H1 (cell line): ENCODE measurements at regions not wholly inside any gene's neighbourhood (a gene's known extent, or its start where the extent isn't known, plus 50 kb on each side); places are given as distances from the start of the nearest gene placed in this dataset.

Experiments used
- CTCF ChIA-PET: fragments of 300-600 bp; sonication (Branson Sonifier 250); formaldehyde crosslinking; loops from one replicate; lab custom pipeline; 2021; ENCODE audit not compliant: partially characterized antibody; lab: Charles Lee
- POLR2A ChIA-PET: fragments of 300-600 bp; sonication (Branson Sonifier 250); formaldehyde crosslinking; loops from one replicate; lab custom pipeline; 2021; ENCODE audit warnings: inconsistent platforms; ENCODE audit not compliant: partially characterized antibody; lab: Charles Lee
- DNase-seq, 2 experiments: peaks; one replicate each; pipeline versions ENCODE4 v3.0.0 to v3.0.0-alpha.2; 2010 to 2022; ENCODE audit warnings: low spot score in 2 of 2, low read depth in 1 of 2, mixed read lengths in 1 of 2
- FAIRE-seq: peaks from 2 replicates; lab custom pipeline; 2011; peaks lifted over from hg19 to GRCh38; lab: Jason Lieb, UNC
- H2AFZ ChIP-seq: 2 replicates; pipeline ENCODE4 v1.8.1; 2012; ENCODE audit warnings: low read length, inconsistent platforms
- H2AK5ac ChIP-seq: 2 replicates; pipeline ENCODE4 v1.6.1; 2013; ENCODE audit warnings: low read depth, low read length
- H2BK120ac ChIP-seq: replicated peaks from 2 replicates; pipeline ENCODE3; 2013; ENCODE audit warnings: low read depth, low read length, inconsistent platforms
- H2BK12ac ChIP-seq: 2 replicates; pipeline ENCODE4 v1.6.1; 2013; ENCODE audit warnings: low read depth, low read length
- H2BK15ac ChIP-seq: 2 replicates; pipeline ENCODE4 v1.6.1; 2013; ENCODE audit warnings: low read length
- H2BK20ac ChIP-seq: 2 replicates; pipeline ENCODE4 v1.6.1; 2013; ENCODE audit warnings: low read length
- H2BK5ac ChIP-seq: 2 replicates; pipeline ENCODE4 v1.6.1; 2013; ENCODE audit warnings: low read depth, low read length
- H3K14ac ChIP-seq: 2 replicates; pipeline ENCODE4 v1.6.1; 2013; ENCODE audit warnings: inconsistent platforms; ENCODE audit not compliant: insufficient read length
- H3K18ac ChIP-seq: 2 replicates; pipeline ENCODE4 v1.6.1; 2013; ENCODE audit warnings: low read length; ENCODE audit errors: extremely low read depth
- H3K23ac ChIP-seq: 2 replicates; pipeline ENCODE4 v1.6.1; 2013; ENCODE audit warnings: inconsistent platforms; ENCODE audit not compliant: insufficient read length
- H3K23me2 ChIP-seq: 2 replicates; pipeline ENCODE4 v1.6.1; 2013; ENCODE audit warnings: low read depth, low read length
- H3K27ac ChIP-seq: 2 replicates; pipeline ENCODE4 v1.6.1; 2011; ENCODE audit warnings: low read depth, low read length, inconsistent platforms
- H3K27me3 ChIP-seq, 4 experiments: replicated peaks in 1 of 4; 1 replicate in 1 of 4; 2 replicates in 3 of 4; pipeline versions ENCODE4 v1.6.1 to v1.8.1; 2011 to 2013; ENCODE audit warnings: low read length in 3 of 4, mild to moderate bottlenecking in 3 of 4, inconsistent platforms in 2 of 4, mixed read lengths in 2 of 4, moderate library complexity in 1 of 4; ENCODE audit not compliant: control insufficient read depth in 3 of 4, insufficient read depth in 3 of 4; ENCODE audit errors: extremely low read depth in 1 of 4
- H3K36me3 ChIP-seq, 4 experiments: 2 replicates each; pipeline versions ENCODE4 v1.6.1 to v1.8.1; 2011 to 2013; ENCODE audit warnings: mild to moderate bottlenecking in 4 of 4, low read length in 3 of 4, moderate library complexity in 2 of 4, control low read depth in 1 of 4, inconsistent platforms in 1 of 4; ENCODE audit not compliant: insufficient read depth in 4 of 4, control insufficient read depth in 2 of 4
- H3K4ac ChIP-seq: replicated peaks from 2 replicates; pipeline ENCODE3; 2013; ENCODE audit warnings: low read length, low read depth, mixed read lengths, inconsistent platforms; ENCODE audit not compliant: insufficient read length
- H3K4me1 ChIP-seq, 4 experiments: replicated peaks in 1 of 4; 1 replicate in 1 of 4; 2 replicates in 3 of 4; pipeline versions ENCODE4 v1.6.1 to v1.8.1; 2011 to 2013; ENCODE audit warnings: low read length in 3 of 4, inconsistent platforms in 2 of 4, mixed read lengths in 1 of 4; ENCODE audit not compliant: insufficient read depth in 4 of 4, control insufficient read depth in 3 of 4
- H3K4me2 ChIP-seq, 2 experiments: 2 replicates each; pipeline versions ENCODE4 v1.6.1 to v1.8.1; 2011 to 2013; ENCODE audit warnings: low read depth in 2 of 2, low read length in 2 of 2, control low read depth in 1 of 2, inconsistent platforms in 1 of 2, mild to moderate bottlenecking in 1 of 2; ENCODE audit not compliant: insufficient read depth in 1 of 2
- H3K4me3 ChIP-seq, 4 experiments: fragments of 200-600, 300-600 bp in 1 of 4; sonication (generic), shearing (Covaris generic), sonication (Bioruptor Twin) in 1 of 4; 2 replicates each; pipeline versions ENCODE4 v1.5.1 to v1.8.1; 2011 to 2016; ENCODE audit warnings: low read length in 4 of 4, low read depth in 3 of 4, control low read depth in 2 of 4, inconsistent platforms in 2 of 4, mild to moderate bottlenecking in 2 of 4, mixed read lengths in 1 of 4, moderate library complexity in 1 of 4; ENCODE audit not compliant: insufficient read depth in 2 of 4; ENCODE audit errors: extremely low read depth in 1 of 4
- H3K56ac ChIP-seq: replicated peaks from 2 replicates; pipeline ENCODE3; 2013; ENCODE audit warnings: low read depth, mild to moderate bottlenecking, mixed read lengths, low read length, inconsistent platforms; ENCODE audit not compliant: insufficient read length
- H3K79me1 ChIP-seq: 2 replicates; pipeline ENCODE4 v1.6.1; 2013; ENCODE audit warnings: low read depth, low read length, control low read depth
- H3K79me2 ChIP-seq, 2 experiments: 2 replicates each; pipeline versions ENCODE4 v1.6.1 to v1.8.1; 2012 to 2013; ENCODE audit warnings: low read length in 2 of 2, mild to moderate bottlenecking in 2 of 2, inconsistent platforms in 1 of 2; ENCODE audit not compliant: insufficient read depth in 2 of 2, control insufficient read depth in 1 of 2
- H3K9ac ChIP-seq, 4 experiments: replicated peaks in 1 of 4; 1 replicate in 1 of 4; 2 replicates in 3 of 4; pipeline versions ENCODE4 v1.6.1 to v1.8.1; 2011 to 2013; ENCODE audit warnings: low read depth in 3 of 4, low read length in 3 of 4, control low read depth in 2 of 4, mild to moderate bottlenecking in 2 of 4, moderate library complexity in 2 of 4, inconsistent platforms in 1 of 4; ENCODE audit errors: extremely low read depth in 1 of 4
- H3K9me3 ChIP-seq, 2 experiments: 2 replicates each; pipeline versions ENCODE4 v1.6.1 to v1.8.1; 2012 to 2013; ENCODE audit warnings: mild to moderate bottlenecking in 2 of 2, moderate library complexity in 2 of 2, control low read depth in 1 of 2, inconsistent platforms in 1 of 2, low read depth in 1 of 2, low read length in 1 of 2, mixed read lengths in 1 of 2; ENCODE audit not compliant: insufficient read depth in 2 of 2
- H4K20me1 ChIP-seq, 2 experiments: replicated peaks in 1 of 2; 2 replicates each; pipeline versions ENCODE3 to v1.8.1; 2011 to 2013; ENCODE audit warnings: inconsistent platforms in 2 of 2, low read length in 2 of 2, mild to moderate bottlenecking in 1 of 2; ENCODE audit not compliant: insufficient read depth in 2 of 2, control insufficient read depth in 1 of 2
- H4K5ac ChIP-seq: 2 replicates; pipeline ENCODE4 v1.6.1; 2013; ENCODE audit warnings: low read length, low read depth, mixed read lengths, inconsistent platforms; ENCODE audit not compliant: insufficient read length
- H4K8ac ChIP-seq: 2 replicates; pipeline ENCODE4 v1.8.0; 2013; ENCODE audit warnings: mild to moderate bottlenecking, moderate library complexity, low read length, inconsistent platforms; ENCODE audit not compliant: insufficient read depth; ENCODE audit errors: extremely low read depth
- H4K91ac ChIP-seq: replicated peaks from 2 replicates; pipeline ENCODE3; 2013; ENCODE audit warnings: low read length, mixed read lengths, inconsistent platforms; ENCODE audit not compliant: insufficient read length
- ATF3 ChIP-seq: IDR thresholded peaks from 2 replicates; pipeline ENCODE4 v1.6.1; 2011; ENCODE audit warnings: low read depth, mild to moderate bottlenecking, low read length; ENCODE audit not compliant: insufficient read depth
- CBX8 ChIP-seq: fragments of 300-800, 300-1000 bp; sonication (generic); IDR thresholded peaks from 2 replicates; pipeline ENCODE4 v1.7.1; 2016; ENCODE audit warnings: low read depth, low read length, borderline replicate concordance
- RBBP5 ChIP-seq: IDR thresholded peaks from 2 replicates; pipeline ENCODE4 v1.7.1; 2012; ENCODE audit warnings: low read depth, mild to moderate bottlenecking, inconsistent platforms, low read length, moderate library complexity, borderline replicate concordance
- USF2 ChIP-seq: IDR thresholded peaks from 2 replicates; pipeline ENCODE4 v1.6.1; 2011; ENCODE audit warnings: low read length, improper control_type of control experiment
- WGBS, 2 experiments: shearing (Covaris generic) in 1 of 2; methylation state at CpG; one replicate each; pipeline versions ENCODE4 v1.1.6 to v1.1.7; 2013 to 2015; ENCODE audit warnings: low lambda C conversion rate in 2 of 2, mixed read lengths in 2 of 2, inconsistent platforms in 1 of 2, low coverage in 1 of 2, missing lambda C conversion rate in 1 of 2; ENCODE audit not compliant: insufficient replicate concordance in 2 of 2, insufficient coverage in 1 of 2, insufficient read length in 1 of 2; ENCODE audit errors: extremely low coverage in 1 of 2, missing lambda C conversion rate in 1 of 2; 5-methylcytosine and 5-hydroxymethylcytosine counted together

- no peak overlapping the region for H3K14ac ChIP-seq
- H3K56ac ChIP-seq: no peak overlapping the region
- no peak overlapping the region for H2BK15ac ChIP-seq
- CTCF ChIA-PET: no interaction called here
- POLR2A ChIA-PET: no interaction called here
- H3K36me3 ChIP-seq: no peaks in the 10 kb centered on the region
- no peak overlapping the region for H2BK20ac ChIP-seq
- no peak overlapping the region for H2AK5ac ChIP-seq
- H4K91ac ChIP-seq: no peak overlapping the region
- H3K79me2 ChIP-seq: no peaks in the 10 kb centered on the region
- H3K9ac ChIP-seq: no peak overlapping the region
- no peak overlapping the region for H3K4ac ChIP-seq
- no peaks in the 10 kb centered on the region for H4K20me1 ChIP-seq
- H3K23ac ChIP-seq: no peak overlapping the region
- H2AFZ ChIP-seq: no peak overlapping the region
- no peak overlapping the region for H3K18ac ChIP-seq
- no peak overlapping the region for H4K5ac ChIP-seq
- no peaks in the 10 kb centered on the region for H3K27me3 ChIP-seq
- no peaks in the 10 kb centered on the region for H3K79me1 ChIP-seq
- WGBS, 2 experiments: 84% methylated on average over 3 of the region's 3 CpGs; no CpG with 5 or more reads in 1 of the 2 experiments
- no peaks in the 10 kb centered on the region for H3K9me3 ChIP-seq
- H2BK120ac ChIP-seq: no peak overlapping the region
- no peak overlapping the region for H3K4me2 ChIP-seq
- DNase-seq (no peak), FAIRE-seq (peak; percentile 24)
- H2BK12ac ChIP-seq: no peak overlapping the region
- no peak overlapping the region for H2BK5ac ChIP-seq
- no peak overlapping the region for H3K27ac ChIP-seq
- no peak overlapping the region for H3K4me3 ChIP-seq
- no peak overlapping the region for H4K8ac ChIP-seq
- peaks cover 0 to 10% (median 5%) of the 10 kb centered on the region in 4 experiments; a peak in 3 of 7 replicates for H3K4me1 ChIP-seq
- H3K23me2 ChIP-seq: no peaks in the 10 kb centered on the region
- TF ChIP-seq RBBP5 (no peak), CBX8 (no peak), ATF3 (no peak), USF2 (no peak)
Observed at GRCh38 chr14:66114071-66114470, 372.1 kb upstream of the CCDC196 start.
